Loucy (cell line): ENCODE measurements at regions not wholly inside any gene's neighbourhood (a gene's known extent, or its start where the extent isn't known, plus 50 kb on each side); places are given as distances from the start of the nearest gene placed in this dataset.

ENCODE experiments used
- EZH2phosphoT487 ChIP-seq: fragments of 200-600 bp; IDR thresholded peaks from 2 replicates; pipeline ENCODE4 v1.6.1; 2018; ENCODE audit warnings: antibody characterized with exemption, mild to moderate bottlenecking, moderate library complexity, borderline replicate concordance
- TF ChIP-seq, protein P1 (sequence below): fragments of 200-600 bp; sonication (generic); conservative IDR thresholded peaks from 2 replicates; pipeline ENCODE4 v1.5.1; 2014; ENCODE audit warnings: mild to moderate bottlenecking, antibody characterized with exemption, low read length

DNA sequence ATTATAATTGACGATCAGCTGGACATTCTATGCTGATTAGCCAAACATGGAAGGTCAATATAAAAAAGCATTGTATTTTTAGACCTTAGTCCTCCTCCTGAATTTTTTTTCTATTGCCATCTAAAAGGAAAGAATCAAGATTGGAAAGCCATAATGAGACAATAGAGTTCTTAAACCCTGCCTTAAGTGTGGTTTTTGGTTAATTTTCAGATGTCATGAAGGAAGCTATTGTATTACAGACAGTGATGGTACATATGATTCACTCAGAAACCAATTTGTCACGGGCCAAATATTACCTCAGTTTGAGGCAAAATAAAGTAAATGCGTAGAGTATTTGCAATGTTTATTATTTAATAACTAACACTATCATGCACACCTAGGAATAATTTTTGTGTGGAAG, 1164.0 kb upstream of the RAG2 start:
- TF ChIP-seq, protein P1, sequence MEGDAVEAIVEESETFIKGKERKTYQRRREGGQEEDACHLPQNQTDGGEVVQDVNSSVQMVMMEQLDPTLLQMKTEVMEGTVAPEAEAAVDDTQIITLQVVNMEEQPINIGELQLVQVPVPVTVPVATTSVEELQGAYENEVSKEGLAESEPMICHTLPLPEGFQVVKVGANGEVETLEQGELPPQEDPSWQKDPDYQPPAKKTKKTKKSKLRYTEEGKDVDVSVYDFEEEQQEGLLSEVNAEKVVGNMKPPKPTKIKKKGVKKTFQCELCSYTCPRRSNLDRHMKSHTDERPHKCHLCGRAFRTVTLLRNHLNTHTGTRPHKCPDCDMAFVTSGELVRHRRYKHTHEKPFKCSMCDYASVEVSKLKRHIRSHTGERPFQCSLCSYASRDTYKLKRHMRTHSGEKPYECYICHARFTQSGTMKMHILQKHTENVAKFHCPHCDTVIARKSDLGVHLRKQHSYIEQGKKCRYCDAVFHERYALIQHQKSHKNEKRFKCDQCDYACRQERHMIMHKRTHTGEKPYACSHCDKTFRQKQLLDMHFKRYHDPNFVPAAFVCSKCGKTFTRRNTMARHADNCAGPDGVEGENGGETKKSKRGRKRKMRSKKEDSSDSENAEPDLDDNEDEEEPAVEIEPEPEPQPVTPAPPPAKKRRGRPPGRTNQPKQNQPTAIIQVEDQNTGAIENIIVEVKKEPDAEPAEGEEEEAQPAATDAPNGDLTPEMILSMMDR = no peak
- no peak for TF ChIP-seq EZH2phosphoT487
